SK-N-SH treated with all-trans-retinoic acid at 6 μM for 48 hours (cell line): ENCODE measurements at regions not wholly inside any gene's neighbourhood (a gene's known extent, or its start where the extent isn't known, plus 50 kb on each side); places are given as distances from the start of the nearest gene placed in this dataset.
"Not testable (repeated sequence)": the region's sequence is repeated elsewhere in the genome, so short reads cannot be mapped to it uniquely, and the experiment has no call there.

ENCODE experiments used
- ATAC-seq: fragments of 200-7000 bp; cut with Tn5 transposase; 3 replicates; pipeline ENCODE4 v1.9.1; 2020; ENCODE audit warnings: mild to moderate bottlenecking, moderate library complexity
- ARNTL ChIP-seq: fragments of 450-650 bp; formaldehyde crosslinking; IDR thresholded peaks from 2 replicates; pipeline ENCODE4 v1.5.0; 2020; ENCODE audit warnings: low read depth, mild to moderate bottlenecking, moderate library complexity, borderline replicate concordance
- BACH2 ChIP-seq: fragments of 250-450 bp; sonication (Bioruptor Pico); IDR thresholded peaks from 2 replicates; pipeline ENCODE4 v1.9.0; 2021; ENCODE audit warnings: mild to moderate bottlenecking, borderline replicate concordance
- CREB5 ChIP-seq: fragments of 250-450 bp; sonication (Bioruptor Pico); IDR thresholded peaks from 2 replicates; pipeline ENCODE4 v1.5.1; 2020; ENCODE audit warnings: low read depth, mild to moderate bottlenecking, moderate library complexity
- CSDC2 ChIP-seq: fragments of 250-450 bp; sonication (Bioruptor Pico); IDR thresholded peaks from 2 replicates; pipeline ENCODE4 v1.5.0; 2020; ENCODE audit warnings: mild to moderate bottlenecking, moderate library complexity
- CSRNP3 ChIP-seq: fragments of 250-450 bp; sonication (Bioruptor Pico); IDR thresholded peaks from 2 replicates; pipeline ENCODE4 v1.5.1; 2021; ENCODE audit warnings: mild to moderate bottlenecking, moderate library complexity
- ESRRG ChIP-seq: fragments of 250-450 bp; sonication (Bioruptor Pico); IDR thresholded peaks from 2 replicates; pipeline ENCODE4 v1.6.1; 2021; ENCODE audit warnings: mild to moderate bottlenecking
- GLIS3 ChIP-seq: fragments of 250-450 bp; sonication (Bioruptor Pico); IDR thresholded peaks from 2 replicates; pipeline ENCODE4 v1.5.0; 2020; ENCODE audit warnings: mild to moderate bottlenecking, moderate library complexity
- OSR1 ChIP-seq: fragments of 250-450 bp; sonication (Bioruptor Pico); IDR thresholded peaks from 2 replicates; pipeline ENCODE4 v1.8.0; 2022; ENCODE audit warnings: moderate library complexity, mild to moderate bottlenecking, inconsistent platforms
- PATZ1 ChIP-seq: fragments of 250-450 bp; sonication (Bioruptor Pico); IDR thresholded peaks from 2 replicates; pipeline ENCODE4 v1.8.0; 2020; ENCODE audit warnings: mild to moderate bottlenecking, moderate library complexity, borderline replicate concordance
- POU6F1 ChIP-seq: fragments of 250-450 bp; sonication (Bioruptor Pico); IDR thresholded peaks from 2 replicates; pipeline ENCODE4 v1.8.0; 2021; ENCODE audit warnings: low read depth, mild to moderate bottlenecking, moderate library complexity, borderline replicate concordance
- PPARA ChIP-seq: fragments of 250-450 bp; sonication (Bioruptor Pico); IDR thresholded peaks from 2 replicates; pipeline ENCODE4 v1.5.0; 2020; ENCODE audit warnings: mild to moderate bottlenecking, borderline replicate concordance
- RARB ChIP-seq: fragments of 250-450 bp; sonication (Bioruptor Pico); IDR thresholded peaks from 2 replicates; pipeline ENCODE4 v1.8.0; 2021; ENCODE audit warnings: mild to moderate bottlenecking, moderate library complexity
- SNAI2 ChIP-seq: fragments of 250-450 bp; sonication (Bioruptor Pico); IDR thresholded peaks from 2 replicates; pipeline ENCODE4 v1.5.0; 2020; ENCODE audit warnings: mild to moderate bottlenecking, moderate library complexity
- TCF4 ChIP-seq: fragments of 250-450 bp; sonication (Bioruptor Pico); IDR thresholded peaks from 2 replicates; pipeline ENCODE4 v1.8.0; 2021; ENCODE audit warnings: mild to moderate bottlenecking, moderate library complexity, borderline replicate concordance
- TOX ChIP-seq: fragments of 250-450 bp; sonication (Bioruptor Pico); IDR thresholded peaks from 2 replicates; pipeline ENCODE4 v1.8.0; 2021; ENCODE audit warnings: mild to moderate bottlenecking, moderate library complexity, borderline replicate concordance
- TSHZ2 ChIP-seq: fragments of 250-450 bp; sonication (Bioruptor Pico); IDR thresholded peaks from 2 replicates; pipeline ENCODE4 v1.5.0; 2020; ENCODE audit warnings: mild to moderate bottlenecking, moderate library complexity
- ZC3H10 ChIP-seq: fragments of 250-450 bp; sonication (Bioruptor Pico); IDR thresholded peaks from 2 replicates; pipeline ENCODE4 v1.5.1; 2021; ENCODE audit warnings: mild to moderate bottlenecking, moderate library complexity
- ZFP3 ChIP-seq: fragments of 250-450 bp; sonication (Bioruptor Pico); IDR thresholded peaks from 2 replicates; pipeline ENCODE4 v1.5.0; 2020; ENCODE audit warnings: mild to moderate bottlenecking, moderate library complexity
- ZFP30 ChIP-seq: fragments of 450-650 bp; formaldehyde crosslinking; IDR thresholded peaks from 2 replicates; pipeline ENCODE4 v1.5.0; 2022; ENCODE audit warnings: mild to moderate bottlenecking, moderate library complexity
- ZNF565 ChIP-seq: fragments of 450-650 bp; formaldehyde crosslinking; conservative IDR thresholded peaks from 2 replicates; pipeline ENCODE4 v1.5.0; 2020; ENCODE audit warnings: low read depth, mild to moderate bottlenecking, moderate library complexity
- ZNF70 ChIP-seq: fragments of 450-650 bp; formaldehyde crosslinking; IDR thresholded peaks from 2 replicates; pipeline ENCODE4 v1.5.0; 2020; ENCODE audit warnings: mild to moderate bottlenecking, moderate library complexity
- ZNF8 ChIP-seq: fragments of 450-650 bp; formaldehyde crosslinking; IDR thresholded peaks from 2 replicates; pipeline ENCODE4 v1.5.0; 2020; ENCODE audit warnings: mild to moderate bottlenecking, moderate library complexity

- ATAC-seq: no peak
- TF ChIP-seq ARNTL (CRISPR knock-in tag) (no peak), ZFP30 (CRISPR knock-in tag) (no peak), SNAI2 (CRISPR knock-in tag) (no peak), ZNF8 (no peak), CREB5 (CRISPR knock-in tag) (no peak), ESRRG (CRISPR knock-in tag) (no peak), PPARA (no peak), ZFP3 (CRISPR knock-in tag) (no peak), ZC3H10 (CRISPR knock-in tag) (no peak), OSR1 (CRISPR knock-in tag) (no peak), POU6F1 (no peak), TSHZ2 (CRISPR knock-in tag) (no peak), BACH2 (CRISPR knock-in tag) (no peak), CSRNP3 (CRISPR knock-in tag) (no peak), TOX (CRISPR knock-in tag) (no peak), RARB (CRISPR knock-in tag) (no peak), TCF4 (CRISPR knock-in tag) (no peak), GLIS3 (CRISPR knock-in tag) (no peak)
- TF ChIP-seq, all 23 proteins: peak for 0
These were observed 159.0 kb downstream of the ZFP36L2 start for GRCh38 chr2:43067254-43068040.

GRCh38 chr2:43066541-43067253 lies 159.7 kb downstream of the ZFP36L2 start:
- not testable (repeated sequence) for ATAC-seq

GRCh38 chr2:43065871-43066270 lies 160.5 kb downstream of the ZFP36L2 start:
- ATAC-seq: no peak
- TF ChIP-seq TCF4 (CRISPR knock-in tag) (no peak), ZFP3 (CRISPR knock-in tag) (no peak), ZNF70 (CRISPR knock-in tag) (no peak), RARB (CRISPR knock-in tag) (no peak), PATZ1 (CRISPR knock-in tag) (no peak), CSDC2 (CRISPR knock-in tag) (no peak), TOX (CRISPR knock-in tag) (no peak), TSHZ2 (CRISPR knock-in tag) (no peak), ZFP30 (CRISPR knock-in tag) (no peak), SNAI2 (CRISPR knock-in tag) (no peak), CREB5 (CRISPR knock-in tag) (no peak), ESRRG (CRISPR knock-in tag) (no peak), GLIS3 (CRISPR knock-in tag) (no peak), BACH2 (CRISPR knock-in tag) (no peak), ZNF565 (no peak)
